Lower lobe of right lung (tissue), 2 donors: ENCODE measurements at regions not wholly inside any gene's neighbourhood (a gene's known extent, or its start where the extent isn't known, plus 50 kb on each side); places are given as distances from the start of the nearest gene placed in this dataset.
A peak's percentile ranks its signal among the peaks of the same experiment; 100 is the strongest.

Experiments
- ATAC-seq, 2 donors: fragments of 200-7000 bp; cut with Tn5 transposase; one replicate each; pipeline ENCODE4 v1.9.1; 2020 to 2022; ENCODE audit warnings: mild to moderate bottlenecking in 2 of 2, moderate library complexity in 2 of 2
- DNase-seq: peaks from one replicate; pipeline ENCODE4 v3.0.0-alpha.2; 2020
- H3K27ac ChIP-seq: fragments of 200-600 bp; one replicate; pipeline ENCODE4 v1.8.0; 2022
- H3K27me3 ChIP-seq: fragments of 200-600 bp; one replicate; pipeline ENCODE4 v1.8.0; 2022; ENCODE audit warnings: low read depth
- H3K36me3 ChIP-seq: fragments of 200-600 bp; one replicate; pipeline ENCODE4 v1.8.0; 2022; ENCODE audit warnings: mild to moderate bottlenecking
- H3K4me1 ChIP-seq: fragments of 200-600 bp; one replicate; pipeline ENCODE4 v1.8.0; 2022
- H3K4me3 ChIP-seq: fragments of 200-600 bp; one replicate; pipeline ENCODE4 v1.8.0; 2022; ENCODE audit warnings: mild to moderate bottlenecking
- H3K9me3 ChIP-seq: fragments of 200-600 bp; one replicate; pipeline ENCODE4 v1.8.0; 2022
- intact Hi-C: fragments of 100-400 bp; cut with DNase I; formaldehyde crosslinking; loops from one replicate; pipeline ENCODE4 v1.11.0; 2022
- TF ChIP-seq, protein P1 (sequence below): fragments of 200-600 bp; IDR thresholded peaks from one replicate; pipeline ENCODE4 v1.8.0; 2022; ENCODE audit warnings: antibody characterized with exemption, mild to moderate bottlenecking
- donor health status: DM: no; HTN: yes; CAD: no; lungs with severe emphysema.

DNA sequence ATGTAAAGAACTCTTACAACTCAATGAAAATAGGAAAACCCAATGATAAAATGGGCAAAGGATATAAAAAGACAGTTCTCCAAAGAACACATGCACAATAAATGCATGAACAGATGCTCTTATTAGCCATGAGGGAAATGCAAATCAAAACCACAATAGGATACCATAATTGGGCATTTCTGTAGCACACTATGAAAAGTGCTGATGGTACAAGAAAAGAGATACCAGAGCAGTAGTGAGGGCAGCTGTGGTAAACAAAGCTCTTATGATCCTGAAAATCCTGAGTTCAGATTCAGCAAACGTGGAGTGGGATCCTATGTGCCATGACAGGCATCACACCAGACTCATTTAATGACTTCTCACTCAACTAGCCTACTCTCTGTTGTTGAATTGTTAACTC is 96.7 kb upstream of the SLC25A13 start:
- TF ChIP-seq, protein P1, sequence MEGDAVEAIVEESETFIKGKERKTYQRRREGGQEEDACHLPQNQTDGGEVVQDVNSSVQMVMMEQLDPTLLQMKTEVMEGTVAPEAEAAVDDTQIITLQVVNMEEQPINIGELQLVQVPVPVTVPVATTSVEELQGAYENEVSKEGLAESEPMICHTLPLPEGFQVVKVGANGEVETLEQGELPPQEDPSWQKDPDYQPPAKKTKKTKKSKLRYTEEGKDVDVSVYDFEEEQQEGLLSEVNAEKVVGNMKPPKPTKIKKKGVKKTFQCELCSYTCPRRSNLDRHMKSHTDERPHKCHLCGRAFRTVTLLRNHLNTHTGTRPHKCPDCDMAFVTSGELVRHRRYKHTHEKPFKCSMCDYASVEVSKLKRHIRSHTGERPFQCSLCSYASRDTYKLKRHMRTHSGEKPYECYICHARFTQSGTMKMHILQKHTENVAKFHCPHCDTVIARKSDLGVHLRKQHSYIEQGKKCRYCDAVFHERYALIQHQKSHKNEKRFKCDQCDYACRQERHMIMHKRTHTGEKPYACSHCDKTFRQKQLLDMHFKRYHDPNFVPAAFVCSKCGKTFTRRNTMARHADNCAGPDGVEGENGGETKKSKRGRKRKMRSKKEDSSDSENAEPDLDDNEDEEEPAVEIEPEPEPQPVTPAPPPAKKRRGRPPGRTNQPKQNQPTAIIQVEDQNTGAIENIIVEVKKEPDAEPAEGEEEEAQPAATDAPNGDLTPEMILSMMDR, result no peak
- Histone ChIP-seq H3K27me3 (no peaks in the 10 kb centered on the region), H3K4me3 (no peak overlapping the region), H3K27ac (no peak overlapping the region), H3K9me3 (no peaks in the 10 kb centered on the region), H3K36me3 (no peaks in the 10 kb centered on the region), H3K4me1 (no peaks in the 10 kb centered on the region)
- no peak for ATAC-seq
- intact Hi-C loops, result no loop called here
- no peak for DNase-seq

DNA sequence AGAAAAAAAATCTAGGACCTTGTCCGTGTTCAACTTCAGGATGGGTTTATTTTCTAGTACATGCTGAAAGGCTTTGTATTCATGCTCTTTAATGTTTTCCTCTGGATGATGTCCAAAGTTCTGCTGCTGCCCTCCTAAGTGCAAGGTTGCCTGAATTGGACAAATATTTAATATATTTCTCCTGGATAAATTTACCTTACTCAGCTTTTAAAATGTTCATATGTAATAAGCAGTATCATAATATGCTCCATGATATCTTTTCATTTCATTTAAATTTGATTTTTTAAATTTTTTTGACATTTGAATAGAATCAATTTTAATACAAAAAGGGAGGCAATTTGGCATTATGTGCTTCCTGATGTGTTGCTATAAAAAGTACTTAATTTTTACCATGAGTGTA is 95.9 kb upstream of the SLC25A13 start:
- no peak for DNase-seq
- TF ChIP-seq, protein P1, result no peak
- intact Hi-C loops, result no loop called here
- no peak overlapping the region for H3K4me3 ChIP-seq
- H3K4me1 ChIP-seq, result no peaks in the 10 kb centered on the region
- no peaks in the 10 kb centered on the region for H3K9me3 ChIP-seq
- H3K27me3 ChIP-seq, result no peaks in the 10 kb centered on the region
- no peaks in the 10 kb centered on the region for H3K36me3 ChIP-seq
- no peak overlapping the region for H3K27ac ChIP-seq
- ATAC-seq, result no peak

DNA sequence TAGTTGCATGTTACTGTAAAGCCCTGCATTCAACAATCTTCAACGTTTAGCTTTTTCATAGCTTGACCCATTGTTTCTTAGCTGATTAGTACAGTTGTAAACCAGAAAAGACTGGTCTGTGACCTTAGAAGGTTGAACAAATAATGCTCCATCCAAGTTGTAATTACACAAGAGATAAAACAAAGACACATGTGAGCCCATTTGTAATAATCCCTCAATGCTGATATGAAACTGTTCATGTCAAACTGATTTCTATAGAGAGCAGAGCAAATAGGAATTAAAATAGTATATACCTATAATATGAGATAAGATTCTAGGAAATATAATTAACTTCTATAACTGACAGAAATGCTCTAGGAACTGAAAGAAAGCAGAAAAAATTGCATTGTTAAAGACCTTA is 94.7 kb upstream of the SLC25A13 start:
- intact Hi-C loops, result no loop called here
- no peaks in the 10 kb centered on the region for H3K4me1 ChIP-seq
- no peaks in the 10 kb centered on the region for H3K9me3 ChIP-seq
- H3K27me3 ChIP-seq, result no peaks in the 10 kb centered on the region
- TF ChIP-seq, protein P1, result no peak
- H3K36me3 ChIP-seq, result no peaks in the 10 kb centered on the region
- no peak overlapping the region for H3K27ac ChIP-seq
- ATAC-seq, result no peak
- DNase-seq, result no peak
- H3K4me3 ChIP-seq, result no peak overlapping the region

DNA sequence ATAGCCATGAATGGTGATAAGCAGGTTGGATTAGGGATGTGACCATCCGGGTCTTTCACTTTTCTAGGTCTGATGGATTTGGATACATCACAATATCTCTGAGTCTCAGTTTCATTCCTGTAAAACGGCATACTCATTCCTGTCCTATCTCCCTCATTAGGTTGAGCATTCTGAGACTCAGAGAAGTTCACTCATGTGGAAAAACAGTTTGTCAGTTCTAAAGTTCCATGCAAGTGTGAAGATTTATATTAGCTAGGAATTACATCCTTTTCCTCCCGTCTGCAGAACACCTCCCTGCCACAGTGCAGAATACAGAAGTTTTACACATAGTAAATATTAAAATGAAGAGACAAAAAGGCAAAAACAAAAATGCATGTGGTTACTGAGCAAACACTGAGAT is 94.2 kb upstream of the SLC25A13 start:
- H3K36me3 ChIP-seq, result no peaks in the 10 kb centered on the region
- ATAC-seq (no peak), DNase-seq (no peak)
- TF ChIP-seq, protein P1, result no peak
- intact Hi-C loops, result no loop called here
- H3K4me3 ChIP-seq, result no peak overlapping the region
- no peaks in the 10 kb centered on the region for H3K27me3 ChIP-seq
- H3K9me3 ChIP-seq, result no peaks in the 10 kb centered on the region
- H3K27ac ChIP-seq, result no peak overlapping the region
- no peaks in the 10 kb centered on the region for H3K4me1 ChIP-seq

DNA sequence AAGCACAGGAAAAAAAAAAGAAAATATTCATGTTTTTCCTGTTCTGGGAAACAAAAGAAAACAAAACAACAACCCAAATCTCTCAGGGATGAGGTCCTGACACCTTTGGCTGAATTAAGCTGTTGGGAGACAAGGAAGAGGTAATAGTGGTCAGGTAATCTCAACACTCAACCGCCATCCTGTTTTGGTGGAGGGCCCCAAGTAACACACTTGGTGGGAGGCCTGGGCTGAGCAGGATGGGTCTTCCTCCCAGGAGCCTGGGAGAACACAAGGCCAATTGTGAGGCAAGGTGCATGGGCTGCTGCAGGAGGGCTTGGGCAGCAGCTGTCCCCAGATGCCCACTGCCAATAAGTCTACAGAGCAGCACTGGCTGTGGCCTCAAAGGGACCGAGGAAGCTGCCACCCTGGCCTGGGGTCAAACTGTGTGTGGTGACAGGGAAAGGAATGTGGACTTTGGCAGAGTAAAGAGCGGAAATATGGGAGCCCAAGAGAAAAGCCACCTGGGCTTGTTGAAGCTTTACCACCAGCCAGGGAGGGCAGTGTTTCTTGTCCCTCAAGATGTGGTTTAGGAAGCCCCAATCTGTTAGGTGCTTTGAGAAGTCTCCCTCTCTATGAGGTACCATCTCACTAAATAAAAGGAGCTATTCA is 93.5 kb upstream of the SLC25A13 start:
- Histone ChIP-seq H3K27me3 (no peaks in the 10 kb centered on the region), H3K27ac (no peak overlapping the region), H3K4me1 (no peaks in the 10 kb centered on the region), H3K4me3 (no peak overlapping the region), H3K9me3 (no peaks in the 10 kb centered on the region), H3K36me3 (no peaks in the 10 kb centered on the region)
- intact Hi-C loops, result no loop called here
- TF ChIP-seq, protein P1, result no peak
- no peak for ATAC-seq
- no peak for DNase-seq

DNA sequence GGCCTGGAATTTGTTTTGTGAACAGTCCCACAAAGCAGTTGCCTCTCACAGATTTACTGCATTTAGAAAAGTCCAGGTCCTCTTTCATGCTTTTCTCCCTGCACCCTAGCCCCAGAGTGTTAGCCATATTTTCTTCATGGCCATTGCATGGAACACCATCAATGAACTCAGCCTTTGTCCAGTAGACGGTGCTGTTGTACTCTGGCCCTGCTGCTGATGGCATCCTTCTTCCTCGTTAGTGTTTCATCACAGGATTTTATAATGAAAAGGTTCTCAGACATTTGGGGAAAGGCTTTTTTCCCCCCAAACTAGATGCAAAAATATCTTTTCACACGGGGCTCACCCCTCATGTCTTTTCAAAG is 93.0 kb upstream of the SLC25A13 start:
- Histone ChIP-seq H3K4me1 (no peaks in the 10 kb centered on the region), H3K27ac (no peak overlapping the region), H3K36me3 (no peaks in the 10 kb centered on the region), H3K9me3 (no peaks in the 10 kb centered on the region), H3K27me3 (no peaks in the 10 kb centered on the region), H3K4me3 (no peak overlapping the region)
- TF ChIP-seq, protein P1, result peak; percentile 56
- intact Hi-C loops, result no loop called here
- DNase-seq (no peak), ATAC-seq (peak; percentile 65 to 75)
